Ishikawa (cell line): ENCODE measurements at regions not wholly inside any gene's neighbourhood (a gene's known extent, or its start where the extent isn't known, plus 50 kb on each side); places are given as distances from the start of the nearest gene placed in this dataset.

Source experiments
- CEBPB ChIP-seq: IDR thresholded peaks from 2 replicates; pipeline ENCODE4 v1.6.1; 2012
- CREB1 ChIP-seq: IDR thresholded peaks from 2 replicates; pipeline ENCODE4 v1.6.1; 2012; ENCODE audit warnings: low read depth
- EGR1 ChIP-seq: IDR thresholded peaks from 2 replicates; pipeline ENCODE4 v1.6.1; 2012
- EP300 ChIP-seq: IDR thresholded peaks from 2 replicates; pipeline ENCODE4 v1.6.1; 2012; ENCODE audit warnings: borderline replicate concordance
- FOXM1 ChIP-seq: IDR thresholded peaks from 2 replicates; pipeline ENCODE4 v1.6.1; 2012; ENCODE audit warnings: low read depth, borderline replicate concordance
- MAX ChIP-seq: IDR thresholded peaks from 2 replicates; pipeline ENCODE4 v1.6.1; 2012
- NFIC ChIP-seq: IDR thresholded peaks from 2 replicates; pipeline ENCODE4 v1.6.1; 2012
- RAD21 ChIP-seq: IDR thresholded peaks from 2 replicates; pipeline ENCODE4 v1.6.1; 2012; ENCODE audit warnings: low read depth
- REST ChIP-seq: IDR thresholded peaks from 2 replicates; pipeline ENCODE4 v1.6.1; 2012; ENCODE audit warnings: low read depth, mild to moderate bottlenecking
- TAF1 ChIP-seq: IDR thresholded peaks from 2 replicates; pipeline ENCODE4 v1.6.1; 2012; ENCODE audit warnings: low read depth, mild to moderate bottlenecking
- TCF12 ChIP-seq: IDR thresholded peaks from 2 replicates; pipeline ENCODE4 v1.6.1; 2012; ENCODE audit warnings: low read depth
- TEAD4 ChIP-seq: IDR thresholded peaks from 2 replicates; pipeline ENCODE4 v1.6.1; 2012
- YY1 ChIP-seq: IDR thresholded peaks from 2 replicates; pipeline ENCODE4 v1.6.1; 2012; ENCODE audit warnings: low read depth
- ZBTB7A ChIP-seq: IDR thresholded peaks from 2 replicates; pipeline ENCODE4 v1.6.1; 2012; ENCODE audit warnings: low read depth

GRCh38 chr3:150041877-150042276, 71.2 kb upstream of the PFN2 start:
- no peak for TF ChIP-seq YY1
- no peak for TF ChIP-seq NFIC
- no peak for TF ChIP-seq EGR1
- no peak for TF ChIP-seq MAX
- no peak for TF ChIP-seq FOXM1
- no peak for TF ChIP-seq REST
- no peak for TF ChIP-seq EP300
- no peak for TF ChIP-seq CEBPB
- TF ChIP-seq TCF12, result no peak
- TF ChIP-seq RAD21, result no peak
- TF ChIP-seq TEAD4, result no peak
- no peak for TF ChIP-seq CREB1
- no peak for TF ChIP-seq TAF1
- TF ChIP-seq ZBTB7A, result no peak
